ENCODE measurements at regions not wholly inside any gene's neighbourhood (a gene's known extent, or its start where the extent isn't known, plus 50 kb on each side); places are given as distances from the start of the nearest gene placed in this dataset.

- TF ChIP-seq ZBTB7A (tag by site-specific recombination; IDR thresholded peaks at IDR 0.05; ENCODE audit: low read depth) (no peak), CTCF (tag by site-specific recombination; IDR thresholded peaks at IDR 0.05) (no peak), ZBTB1 (tag by site-specific recombination; IDR thresholded peaks at IDR 0.05) (no peak), ZNF132 (tag by site-specific recombination; IDR thresholded peaks at IDR 0.05; ENCODE audit: borderline replicate concordance) (no peak), ZNF501 (tag by site-specific recombination; IDR thresholded peaks at IDR 0.05) (no peak), ZNF324 (tag by site-specific recombination; IDR thresholded peaks at IDR 0.05) (no peak), ZBTB44 (tag by site-specific recombination; IDR thresholded peaks at IDR 0.05) (no peak), ZNF626 (tag by site-specific recombination; IDR thresholded peaks at IDR 0.05) (no peak), ZBTB20 (tag by site-specific recombination; IDR thresholded peaks at IDR 0.05) (no peak), ZNF645 (tag by site-specific recombination; IDR thresholded peaks at IDR 0.05) (no peak)
Observed at GRCh38 chr10:4285121-4285520, 500.1 kb upstream of the KLF6 start.
